Type B pancreatic cell (in vitro differentiated cells): ENCODE measurements at regions not wholly inside any gene's neighbourhood (a gene's known extent, or its start where the extent isn't known, plus 50 kb on each side); places are given as distances from the start of the nearest gene placed in this dataset.

ENCODE experiments used
- DNase-seq: peaks from one replicate; pipeline ENCODE4 v3.0.0; 2021; ENCODE audit warnings: mixed read lengths; ENCODE audit not compliant: unreplicated experiment; ENCODE audit errors: extremely low spot score
- H3K27ac Mint-ChIP-seq: 2 replicates; pipeline ENCODE4 v1.8.0; 2021; ENCODE audit warnings: mild to moderate bottlenecking, mixed read lengths
- H3K27me3 Mint-ChIP-seq: 2 replicates; pipeline ENCODE4 v1.8.0; 2021; ENCODE audit warnings: mixed read lengths
- H3K36me3 Mint-ChIP-seq: 2 replicates; pipeline ENCODE4 v1.8.0; 2021; ENCODE audit warnings: mixed read lengths
- H3K4me1 Mint-ChIP-seq: one replicate; pipeline ENCODE4 v1.8.0; 2021; ENCODE audit warnings: mixed read lengths; ENCODE audit not compliant: unreplicated experiment
- H3K4me3 Mint-ChIP-seq: 2 replicates; pipeline ENCODE4 v1.8.0; 2021; ENCODE audit warnings: mild to moderate bottlenecking, mixed read lengths
- H3K9me3 Mint-ChIP-seq: 2 replicates; pipeline ENCODE4 v1.8.0; 2021; ENCODE audit warnings: mixed read lengths
- CTCF ChIP-seq: fragments of 200-600 bp; sonication (generic); conservative IDR thresholded peaks from 2 replicates; pipeline ENCODE4 v1.5.0; 2021; ENCODE audit warnings: antibody characterized with exemption, mild to moderate bottlenecking

- no peak for TF ChIP-seq CTCF
- no peak for DNase-seq
- Mint-ChIP-seq H3K27me3 (no peaks in the 10 kb centered on the region), H3K4me1 (peaks cover 10% of the 10 kb centered on the region), H3K27ac (no peak overlapping the region), H3K36me3 (no peaks in the 10 kb centered on the region), H3K4me3 (no peak overlapping the region), H3K9me3 (no peaks in the 10 kb centered on the region)
Observed at GRCh38 chr1:98406352-98407088, 255.0 kb upstream of the SNX7 start.

- Mint-ChIP-seq H3K27ac (no peak overlapping the region), H3K27me3 (no peaks in the 10 kb centered on the region), H3K4me1 (peaks cover 10% of the 10 kb centered on the region), H3K4me3 (peak overlapping the region; percentile 35), H3K9me3 (no peaks in the 10 kb centered on the region), H3K36me3 (no peaks in the 10 kb centered on the region)
- no peak for TF ChIP-seq CTCF
- DNase-seq: no peak
Observed at GRCh38 chr1:98405581-98406074, 255.9 kb upstream of the SNX7 start.

GRCh38 chr1:98404866-98405265 is 256.7 kb upstream of the SNX7 start:
- TF ChIP-seq CTCF: no peak
- no peaks in the 10 kb centered on the region for H3K27me3 Mint-ChIP-seq
- no peak for DNase-seq
- H3K36me3 Mint-ChIP-seq: no peaks in the 10 kb centered on the region
- H3K4me1 Mint-ChIP-seq: peaks cover 10% of the 10 kb centered on the region
- no peaks in the 10 kb centered on the region for H3K9me3 Mint-ChIP-seq
- no peak overlapping the region for H3K27ac Mint-ChIP-seq
- H3K4me3 Mint-ChIP-seq: no peak overlapping the region

- no peak for DNase-seq
- Mint-ChIP-seq H3K27ac (no peak overlapping the region), H3K9me3 (no peaks in the 10 kb centered on the region), H3K4me3 (no peak overlapping the region), H3K27me3 (no peaks in the 10 kb centered on the region), H3K4me1 (peaks cover 10% of the 10 kb centered on the region), H3K36me3 (no peaks in the 10 kb centered on the region)
- TF ChIP-seq CTCF: no peak
Observed at GRCh38 chr1:98403963-98404480, 257.5 kb upstream of the SNX7 start.

- H3K4me1 Mint-ChIP-seq: peaks cover 10% of the 10 kb centered on the region
- no peak for DNase-seq
- no peaks in the 10 kb centered on the region for H3K36me3 Mint-ChIP-seq
- H3K4me3 Mint-ChIP-seq: no peak overlapping the region
- H3K27me3 Mint-ChIP-seq: no peaks in the 10 kb centered on the region
- H3K9me3 Mint-ChIP-seq: no peaks in the 10 kb centered on the region
- TF ChIP-seq CTCF: no peak
- H3K27ac Mint-ChIP-seq: no peak overlapping the region
Observed at GRCh38 chr1:98402860-98403259, 258.7 kb upstream of the SNX7 start.
